Ishikawa (cell line): ENCODE measurements at regions not wholly inside any gene's neighbourhood (a gene's known extent, or its start where the extent isn't known, plus 50 kb on each side); places are given as distances from the start of the nearest gene placed in this dataset.

Experiments
- CEBPB ChIP-seq: IDR thresholded peaks from 2 replicates; pipeline ENCODE4 v1.6.1; 2012
- CREB1 ChIP-seq: IDR thresholded peaks from 2 replicates; pipeline ENCODE4 v1.6.1; 2012; ENCODE audit warnings: low read depth
- EGR1 ChIP-seq: IDR thresholded peaks from 2 replicates; pipeline ENCODE4 v1.6.1; 2012
- EP300 ChIP-seq: IDR thresholded peaks from 2 replicates; pipeline ENCODE4 v1.6.1; 2012; ENCODE audit warnings: borderline replicate concordance
- FOXM1 ChIP-seq: IDR thresholded peaks from 2 replicates; pipeline ENCODE4 v1.6.1; 2012; ENCODE audit warnings: low read depth, borderline replicate concordance
- MAX ChIP-seq: IDR thresholded peaks from 2 replicates; pipeline ENCODE4 v1.6.1; 2012
- NFIC ChIP-seq: IDR thresholded peaks from 2 replicates; pipeline ENCODE4 v1.6.1; 2012
- RAD21 ChIP-seq: IDR thresholded peaks from 2 replicates; pipeline ENCODE4 v1.6.1; 2012; ENCODE audit warnings: low read depth
- REST ChIP-seq: IDR thresholded peaks from 2 replicates; pipeline ENCODE4 v1.6.1; 2012; ENCODE audit warnings: low read depth, mild to moderate bottlenecking
- TAF1 ChIP-seq: IDR thresholded peaks from 2 replicates; pipeline ENCODE4 v1.6.1; 2012; ENCODE audit warnings: low read depth, mild to moderate bottlenecking
- TCF12 ChIP-seq: IDR thresholded peaks from 2 replicates; pipeline ENCODE4 v1.6.1; 2012; ENCODE audit warnings: low read depth
- TEAD4 ChIP-seq: IDR thresholded peaks from 2 replicates; pipeline ENCODE4 v1.6.1; 2012
- USF1 ChIP-seq: IDR thresholded peaks from 2 replicates; pipeline ENCODE4 v1.6.1; 2012
- YY1 ChIP-seq: IDR thresholded peaks from 2 replicates; pipeline ENCODE4 v1.6.1; 2012; ENCODE audit warnings: low read depth
- ZBTB7A ChIP-seq: IDR thresholded peaks from 2 replicates; pipeline ENCODE4 v1.6.1; 2012; ENCODE audit warnings: low read depth

- no peak for TF ChIP-seq TEAD4
- no peak for TF ChIP-seq FOXM1
- no peak for TF ChIP-seq MAX
- no peak for TF ChIP-seq RAD21
- TF ChIP-seq EGR1, result no peak
- no peak for TF ChIP-seq CREB1
- TF ChIP-seq REST, result no peak
Measured at GRCh38 chr9:135017899-135018298, 69.6 kb upstream of the OLFM1 start.

- no peak for TF ChIP-seq EP300
- TF ChIP-seq TEAD4, result no peak
- no peak for TF ChIP-seq REST
Measured at GRCh38 chr9:135018306-135018915, 69.1 kb upstream of the OLFM1 start.

GRCh38 chr9:135019224-135019623, 68.2 kb upstream of the OLFM1 start:
- TF ChIP-seq TEAD4 (no peak), REST (no peak), CEBPB (no peak), MAX (no peak), FOXM1 (no peak), CREB1 (no peak), EP300 (no peak), RAD21 (no peak), USF1 (no peak), NFIC (no peak), EGR1 (no peak)

- no peak for TF ChIP-seq YY1
Measured at GRCh38 chr9:135020481-135021392, 66.7 kb upstream of the OLFM1 start.

- TF ChIP-seq TAF1, result no peak
- no peak for TF ChIP-seq CREB1
- TF ChIP-seq EP300, result no peak
- no peak for TF ChIP-seq TCF12
- no peak for TF ChIP-seq MAX
- TF ChIP-seq CEBPB, result no peak
- TF ChIP-seq ZBTB7A, result no peak
- no peak for TF ChIP-seq RAD21
- TF ChIP-seq USF1, result no peak
- no peak for TF ChIP-seq TEAD4
- TF ChIP-seq NFIC, result no peak
- no peak for TF ChIP-seq FOXM1
- TF ChIP-seq REST, result no peak
- no peak for TF ChIP-seq YY1
- TF ChIP-seq EGR1, result no peak
Measured at GRCh38 chr9:135021393-135021789, 66.1 kb upstream of the OLFM1 start.
